H1 (cell line): ENCODE measurements at regions not wholly inside any gene's neighbourhood (a gene's known extent, or its start where the extent isn't known, plus 50 kb on each side); places are given as distances from the start of the nearest gene placed in this dataset.

Source experiments
- CTCF ChIA-PET: fragments of 300-600 bp; sonication (Branson Sonifier 250); formaldehyde crosslinking; loops from one replicate; lab custom pipeline; 2021; ENCODE audit not compliant: partially characterized antibody; lab: Charles Lee
- POLR2A ChIA-PET: fragments of 300-600 bp; sonication (Branson Sonifier 250); formaldehyde crosslinking; loops from one replicate; lab custom pipeline; 2021; ENCODE audit warnings: inconsistent platforms; ENCODE audit not compliant: partially characterized antibody; lab: Charles Lee
- DNase-seq, 2 experiments: peaks; one replicate each; pipeline versions ENCODE4 v3.0.0 to v3.0.0-alpha.2; 2010 to 2022; ENCODE audit warnings: low spot score in 2 of 2, low read depth in 1 of 2, mixed read lengths in 1 of 2
- FAIRE-seq: peaks from 2 replicates; lab custom pipeline; 2011; peaks lifted over from hg19 to GRCh38; lab: Jason Lieb, UNC
- H2AFZ ChIP-seq: 2 replicates; pipeline ENCODE4 v1.8.1; 2012; ENCODE audit warnings: low read length, inconsistent platforms
- H2AK5ac ChIP-seq: 2 replicates; pipeline ENCODE4 v1.6.1; 2013; ENCODE audit warnings: low read depth, low read length
- H2BK120ac ChIP-seq: replicated peaks from 2 replicates; pipeline ENCODE3; 2013; ENCODE audit warnings: low read depth, low read length, inconsistent platforms
- H2BK12ac ChIP-seq: 2 replicates; pipeline ENCODE4 v1.6.1; 2013; ENCODE audit warnings: low read depth, low read length
- H2BK15ac ChIP-seq: 2 replicates; pipeline ENCODE4 v1.6.1; 2013; ENCODE audit warnings: low read length
- H2BK20ac ChIP-seq: 2 replicates; pipeline ENCODE4 v1.6.1; 2013; ENCODE audit warnings: low read length
- H2BK5ac ChIP-seq: 2 replicates; pipeline ENCODE4 v1.6.1; 2013; ENCODE audit warnings: low read depth, low read length
- H3K14ac ChIP-seq: 2 replicates; pipeline ENCODE4 v1.6.1; 2013; ENCODE audit warnings: inconsistent platforms; ENCODE audit not compliant: insufficient read length
- H3K18ac ChIP-seq: 2 replicates; pipeline ENCODE4 v1.6.1; 2013; ENCODE audit warnings: low read length; ENCODE audit errors: extremely low read depth
- H3K23ac ChIP-seq: 2 replicates; pipeline ENCODE4 v1.6.1; 2013; ENCODE audit warnings: inconsistent platforms; ENCODE audit not compliant: insufficient read length
- H3K23me2 ChIP-seq: 2 replicates; pipeline ENCODE4 v1.6.1; 2013; ENCODE audit warnings: low read depth, low read length
- H3K27ac ChIP-seq: 2 replicates; pipeline ENCODE4 v1.6.1; 2011; ENCODE audit warnings: low read depth, low read length, inconsistent platforms
- H3K27me3 ChIP-seq, 4 experiments: replicated peaks in 1 of 4; 1 replicate in 1 of 4; 2 replicates in 3 of 4; pipeline versions ENCODE4 v1.6.1 to v1.8.1; 2011 to 2013; ENCODE audit warnings: low read length in 3 of 4, mild to moderate bottlenecking in 3 of 4, inconsistent platforms in 2 of 4, mixed read lengths in 2 of 4, moderate library complexity in 1 of 4; ENCODE audit not compliant: control insufficient read depth in 3 of 4, insufficient read depth in 3 of 4; ENCODE audit errors: extremely low read depth in 1 of 4
- H3K36me3 ChIP-seq, 4 experiments: 2 replicates each; pipeline versions ENCODE4 v1.6.1 to v1.8.1; 2011 to 2013; ENCODE audit warnings: mild to moderate bottlenecking in 4 of 4, low read length in 3 of 4, moderate library complexity in 2 of 4, control low read depth in 1 of 4, inconsistent platforms in 1 of 4; ENCODE audit not compliant: insufficient read depth in 4 of 4, control insufficient read depth in 2 of 4
- H3K4ac ChIP-seq: replicated peaks from 2 replicates; pipeline ENCODE3; 2013; ENCODE audit warnings: low read length, low read depth, mixed read lengths, inconsistent platforms; ENCODE audit not compliant: insufficient read length
- H3K4me1 ChIP-seq, 4 experiments: replicated peaks in 1 of 4; 1 replicate in 1 of 4; 2 replicates in 3 of 4; pipeline versions ENCODE4 v1.6.1 to v1.8.1; 2011 to 2013; ENCODE audit warnings: low read length in 3 of 4, inconsistent platforms in 2 of 4, mixed read lengths in 1 of 4; ENCODE audit not compliant: insufficient read depth in 4 of 4, control insufficient read depth in 3 of 4
- H3K4me2 ChIP-seq, 2 experiments: 2 replicates each; pipeline versions ENCODE4 v1.6.1 to v1.8.1; 2011 to 2013; ENCODE audit warnings: low read depth in 2 of 2, low read length in 2 of 2, control low read depth in 1 of 2, inconsistent platforms in 1 of 2, mild to moderate bottlenecking in 1 of 2; ENCODE audit not compliant: insufficient read depth in 1 of 2
- H3K4me3 ChIP-seq, 4 experiments: fragments of 200-600, 300-600 bp in 1 of 4; sonication (generic), shearing (Covaris generic), sonication (Bioruptor Twin) in 1 of 4; 2 replicates each; pipeline versions ENCODE4 v1.5.1 to v1.8.1; 2011 to 2016; ENCODE audit warnings: low read length in 4 of 4, low read depth in 3 of 4, control low read depth in 2 of 4, inconsistent platforms in 2 of 4, mild to moderate bottlenecking in 2 of 4, mixed read lengths in 1 of 4, moderate library complexity in 1 of 4; ENCODE audit not compliant: insufficient read depth in 2 of 4; ENCODE audit errors: extremely low read depth in 1 of 4
- H3K56ac ChIP-seq: replicated peaks from 2 replicates; pipeline ENCODE3; 2013; ENCODE audit warnings: low read depth, mild to moderate bottlenecking, mixed read lengths, low read length, inconsistent platforms; ENCODE audit not compliant: insufficient read length
- H3K79me1 ChIP-seq: 2 replicates; pipeline ENCODE4 v1.6.1; 2013; ENCODE audit warnings: low read depth, low read length, control low read depth
- H3K79me2 ChIP-seq, 2 experiments: 2 replicates each; pipeline versions ENCODE4 v1.6.1 to v1.8.1; 2012 to 2013; ENCODE audit warnings: low read length in 2 of 2, mild to moderate bottlenecking in 2 of 2, inconsistent platforms in 1 of 2; ENCODE audit not compliant: insufficient read depth in 2 of 2, control insufficient read depth in 1 of 2
- H3K9ac ChIP-seq, 4 experiments: replicated peaks in 1 of 4; 1 replicate in 1 of 4; 2 replicates in 3 of 4; pipeline versions ENCODE4 v1.6.1 to v1.8.1; 2011 to 2013; ENCODE audit warnings: low read depth in 3 of 4, low read length in 3 of 4, control low read depth in 2 of 4, mild to moderate bottlenecking in 2 of 4, moderate library complexity in 2 of 4, inconsistent platforms in 1 of 4; ENCODE audit errors: extremely low read depth in 1 of 4
- H3K9me3 ChIP-seq, 2 experiments: 2 replicates each; pipeline versions ENCODE4 v1.6.1 to v1.8.1; 2012 to 2013; ENCODE audit warnings: mild to moderate bottlenecking in 2 of 2, moderate library complexity in 2 of 2, control low read depth in 1 of 2, inconsistent platforms in 1 of 2, low read depth in 1 of 2, low read length in 1 of 2, mixed read lengths in 1 of 2; ENCODE audit not compliant: insufficient read depth in 2 of 2
- H4K20me1 ChIP-seq, 2 experiments: replicated peaks in 1 of 2; 2 replicates each; pipeline versions ENCODE3 to v1.8.1; 2011 to 2013; ENCODE audit warnings: inconsistent platforms in 2 of 2, low read length in 2 of 2, mild to moderate bottlenecking in 1 of 2; ENCODE audit not compliant: insufficient read depth in 2 of 2, control insufficient read depth in 1 of 2
- H4K5ac ChIP-seq: 2 replicates; pipeline ENCODE4 v1.6.1; 2013; ENCODE audit warnings: low read length, low read depth, mixed read lengths, inconsistent platforms; ENCODE audit not compliant: insufficient read length
- H4K8ac ChIP-seq: 2 replicates; pipeline ENCODE4 v1.8.0; 2013; ENCODE audit warnings: mild to moderate bottlenecking, moderate library complexity, low read length, inconsistent platforms; ENCODE audit not compliant: insufficient read depth; ENCODE audit errors: extremely low read depth
- H4K91ac ChIP-seq: replicated peaks from 2 replicates; pipeline ENCODE3; 2013; ENCODE audit warnings: low read length, mixed read lengths, inconsistent platforms; ENCODE audit not compliant: insufficient read length
- POLR2A ChIP-seq, 2 experiments: IDR thresholded peaks; 1 replicate in 1 of 2; 2 replicates in 1 of 2; pipeline ENCODE4 v1.6.1; 2011; ENCODE audit warnings: low read depth in 2 of 2, low read length in 2 of 2, mild to moderate bottlenecking in 2 of 2; ENCODE audit errors: control extremely low read depth in 1 of 2
- TAF1 ChIP-seq: IDR thresholded peaks from 2 replicates; pipeline ENCODE4 v1.6.1; 2011; ENCODE audit warnings: mild to moderate bottlenecking, low read depth, low read length
- TAF7 ChIP-seq: optimal IDR thresholded peaks from 2 replicates; pipeline ENCODE3; 2011; ENCODE audit warnings: low read depth, mild to moderate bottlenecking, inconsistent platforms, low read length, moderate library complexity, borderline replicate concordance
- ZNF274 ChIP-seq: IDR thresholded peaks from 2 replicates; pipeline ENCODE4 v1.7.0; 2012; ENCODE audit warnings: low read length, borderline replicate concordance; ENCODE audit errors: extremely low read depth
- WGBS, 2 experiments: shearing (Covaris generic) in 1 of 2; methylation state at CpG; one replicate each; pipeline versions ENCODE4 v1.1.6 to v1.1.7; 2013 to 2015; ENCODE audit warnings: low lambda C conversion rate in 2 of 2, mixed read lengths in 2 of 2, inconsistent platforms in 1 of 2, low coverage in 1 of 2, missing lambda C conversion rate in 1 of 2; ENCODE audit not compliant: insufficient replicate concordance in 2 of 2, insufficient coverage in 1 of 2, insufficient read length in 1 of 2; ENCODE audit errors: extremely low coverage in 1 of 2, missing lambda C conversion rate in 1 of 2; 5-methylcytosine and 5-hydroxymethylcytosine counted together

DNA sequence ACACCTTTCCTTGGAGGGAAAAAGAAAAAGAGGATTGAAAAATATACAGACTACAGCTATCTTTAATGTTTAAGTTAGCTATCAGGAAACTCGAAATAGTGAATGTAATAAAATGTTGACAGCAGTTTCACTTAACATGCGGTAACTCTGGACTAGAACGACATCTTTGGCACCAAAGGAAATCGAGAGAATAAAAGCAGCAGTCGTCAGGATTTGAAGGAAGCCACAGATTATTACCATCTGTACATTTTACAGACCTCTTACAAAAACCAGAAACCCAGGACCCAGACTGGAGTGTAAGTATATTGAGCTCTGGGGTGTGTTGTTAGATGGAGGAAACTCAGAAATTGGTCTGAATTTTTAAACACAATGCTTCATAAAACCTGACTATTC is 51.6 kb upstream of the STOX2 start:
- H2BK15ac ChIP-seq, result no peak overlapping the region
- H3K23me2 ChIP-seq, result no peaks in the 10 kb centered on the region; the same call in 1 of the 2 replicates
- no peak overlapping the region for H3K4ac ChIP-seq
- H3K9me3 ChIP-seq, result no peaks in the 10 kb centered on the region
- peaks cover 0 to 4% (median under 1%) of the 10 kb centered on the region in 4 experiments; a peak in 1 of 7 replicates for H3K4me1 ChIP-seq
- H4K5ac ChIP-seq, result no peak overlapping the region
- ChIA-PET CTCF (no interaction called here), POLR2A (no interaction called here)
- no peak for DNase-seq
- no peak overlapping the region for H3K27ac ChIP-seq
- no peak overlapping the region for H3K4me2 ChIP-seq
- no peaks in the 10 kb centered on the region for H3K36me3 ChIP-seq
- H3K23ac ChIP-seq, result no peak overlapping the region
- no peak overlapping the region for H3K18ac ChIP-seq
- WGBS, 2 experiments, result 91% methylated on average over 5 of the region's 5 CpGs; no CpG with 5 or more reads in 1 of the 2 experiments
- TF ChIP-seq ZNF274 (no peak), TAF7 (no peak), TAF1 (no peak), POLR2A (IDR thresholded peaks at IDR 0.05; ENCODE audit: control extremely low read depth in 1 of 2, low read depth in 2 of 2, low read length in 2 of 2) (no peak)
- no peak overlapping the region for H4K91ac ChIP-seq
- no peak overlapping the region for H2AK5ac ChIP-seq
- H2BK12ac ChIP-seq, result no peak overlapping the region
- no peak overlapping the region for H3K14ac ChIP-seq
- peaks cover 0 to 1% (median 0%) of the 10 kb centered on the region in 4 experiments; a peak in 2 of 7 replicates for H3K27me3 ChIP-seq
- no peak for FAIRE-seq
- no peak overlapping the region for H3K4me3 ChIP-seq
- no peak overlapping the region for H2AFZ ChIP-seq
- no peak overlapping the region for H3K56ac ChIP-seq
- H3K9ac ChIP-seq, result no peak overlapping the region
- H3K79me1 ChIP-seq, result no peaks in the 10 kb centered on the region
- H2BK5ac ChIP-seq, result no peak overlapping the region
- no peak overlapping the region for H4K8ac ChIP-seq
- H2BK120ac ChIP-seq, result no peak overlapping the region
- no peaks in the 10 kb centered on the region for H3K79me2 ChIP-seq
- H2BK20ac ChIP-seq, result no peak overlapping the region
- no peaks in the 10 kb centered on the region for H4K20me1 ChIP-seq
